Osteoblast (primary cell): ENCODE measurements at regions not wholly inside any gene's neighbourhood (a gene's known extent, or its start where the extent isn't known, plus 50 kb on each side); places are given as distances from the start of the nearest gene placed in this dataset.

Experiments
- DNase-seq: peaks from one replicate; pipeline ENCODE4 v3.0.0; 2011; ENCODE audit warnings: low spot score, mixed read lengths; ENCODE audit not compliant: insufficient read length; ENCODE audit errors: missing footprints
- H2AFZ ChIP-seq: 2 replicates; pipeline ENCODE4 v1.6.0; 2011; ENCODE audit warnings: mild to moderate bottlenecking, low read length
- H3K27ac ChIP-seq: 2 replicates; pipeline ENCODE4 v1.5.1; 2011; ENCODE audit warnings: mild to moderate bottlenecking, low read depth, low read length, moderate library complexity
- H3K27me3 ChIP-seq: 2 replicates; pipeline ENCODE4 v1.6.0; 2012; ENCODE audit warnings: mild to moderate bottlenecking, control low read depth, inconsistent platforms, low read length, moderate library complexity; ENCODE audit not compliant: insufficient read depth
- H3K36me3 ChIP-seq: 2 replicates; pipeline ENCODE4 v1.5.1; 2011; ENCODE audit warnings: mild to moderate bottlenecking, low read length, control low read depth, moderate library complexity; ENCODE audit not compliant: insufficient read depth
- H3K4me1 ChIP-seq: 2 replicates; pipeline ENCODE4 v1.5.1; 2011; ENCODE audit warnings: mild to moderate bottlenecking, low read length, control low read depth, moderate library complexity; ENCODE audit not compliant: insufficient read depth
- H3K4me2 ChIP-seq: 2 replicates; pipeline ENCODE4 v1.6.0; 2011; ENCODE audit warnings: mild to moderate bottlenecking, low read length; ENCODE audit not compliant: insufficient read depth
- H3K4me3 ChIP-seq: fragments of 200-600 bp; sonication (generic); 3 replicates; pipeline ENCODE4 v1.5.1; 2012; ENCODE audit warnings: mild to moderate bottlenecking, low read length, inconsistent platforms; ENCODE audit not compliant: insufficient read depth
- H3K79me2 ChIP-seq: 2 replicates; pipeline ENCODE4 v1.6.0; 2012; ENCODE audit warnings: mild to moderate bottlenecking, low read length, control low read depth, inconsistent platforms; ENCODE audit not compliant: insufficient read depth
- H3K9me3 ChIP-seq: 2 replicates; pipeline ENCODE4 v1.5.1; 2011; ENCODE audit warnings: low read depth, low read length, control low read depth
- H4K20me1 ChIP-seq: 2 replicates; pipeline ENCODE4 v1.6.0; 2012; ENCODE audit warnings: mild to moderate bottlenecking, low read length, control low read depth; ENCODE audit not compliant: insufficient read depth
- CTCF ChIP-seq: IDR thresholded peaks from 2 replicates; pipeline ENCODE4 v1.5.1; 2011; ENCODE audit warnings: mild to moderate bottlenecking, low read depth, low read length, moderate library complexity; ENCODE audit errors: extremely low read depth

GRCh38 chr15:25950014-25950413, 86.9 kb upstream of the ATP10A start:
- Histone ChIP-seq H2AFZ (no peak overlapping the region), H3K36me3 (no peaks in the 10 kb centered on the region), H3K4me2 (no peak overlapping the region), H3K79me2 (no peaks in the 10 kb centered on the region), H3K4me3 (no peak overlapping the region), H3K4me1 (peaks cover 8% of the 10 kb centered on the region), H3K27ac (no peak overlapping the region), H3K27me3 (no peaks in the 10 kb centered on the region), H4K20me1 (no peaks in the 10 kb centered on the region), H3K9me3 (no peaks in the 10 kb centered on the region)
- no peak for TF ChIP-seq CTCF
- DNase-seq = no peak

- H3K36me3 ChIP-seq = no peaks in the 10 kb centered on the region
- H3K9me3 ChIP-seq = no peaks in the 10 kb centered on the region
- no peaks in the 10 kb centered on the region for H4K20me1 ChIP-seq
- no peak for TF ChIP-seq CTCF
- no peak overlapping the region for H3K4me3 ChIP-seq
- no peak for DNase-seq
- peak overlapping the region; percentile 48 for H3K4me2 ChIP-seq
- H2AFZ ChIP-seq = peak overlapping the region; percentile 29
- peaks cover 8% of the 10 kb centered on the region for H3K4me1 ChIP-seq
- H3K27ac ChIP-seq = no peak overlapping the region
- no peaks in the 10 kb centered on the region for H3K27me3 ChIP-seq
- H3K79me2 ChIP-seq = no peaks in the 10 kb centered on the region
These were observed 84.5 kb upstream of the ATP10A start for GRCh38 chr15:25947323-25948314.

GRCh38 chr15:25946241-25946805, 83.2 kb upstream of the ATP10A start:
- Histone ChIP-seq H3K79me2 (no peaks in the 10 kb centered on the region), H3K36me3 (no peaks in the 10 kb centered on the region), H3K4me2 (peak overlapping the region; percentile 59), H3K27me3 (no peaks in the 10 kb centered on the region), H3K9me3 (no peaks in the 10 kb centered on the region), H3K4me3 (peak overlapping the region; percentile 46), H3K27ac (no peak overlapping the region), H3K4me1 (peaks cover 8% of the 10 kb centered on the region), H2AFZ (peak overlapping the region; percentile 87), H4K20me1 (no peaks in the 10 kb centered on the region)
- no peak for DNase-seq
- no peak for TF ChIP-seq CTCF

GRCh38 chr15:25944386-25944785, 81.3 kb upstream of the ATP10A start:
- H4K20me1 ChIP-seq = no peaks in the 10 kb centered on the region
- H2AFZ ChIP-seq = no peak overlapping the region
- H3K36me3 ChIP-seq = no peaks in the 10 kb centered on the region
- no peak for DNase-seq
- H3K27me3 ChIP-seq = no peaks in the 10 kb centered on the region
- no peak overlapping the region for H3K4me2 ChIP-seq
- peaks cover 8% of the 10 kb centered on the region for H3K4me1 ChIP-seq
- no peaks in the 10 kb centered on the region for H3K79me2 ChIP-seq
- H3K4me3 ChIP-seq = no peak overlapping the region
- no peak for TF ChIP-seq CTCF
- H3K9me3 ChIP-seq = no peaks in the 10 kb centered on the region
- H3K27ac ChIP-seq = no peak overlapping the region
